ENCODE measurements at regions not wholly inside any gene's neighbourhood (a gene's known extent, or its start where the extent isn't known, plus 50 kb on each side); places are given as distances from the start of the nearest gene placed in this dataset.
"Not testable (repeated sequence)": the region's sequence is repeated elsewhere in the genome, so short reads cannot be mapped to it uniquely, and the experiment has no call there.

GRCh38 chr7:97377713-97378112, 260.2 kb downstream of the SDHAF3 start:
- DNase-seq (ENCODE audit: low spot score) = no peak

- no peak for DNase-seq (ENCODE audit: low spot score)
Observed at GRCh38 chr7:97381815-97382554, 264.5 kb downstream of the SDHAF3 start.

GRCh38 chr7:97390052-97390451, 272.6 kb downstream of the SDHAF3 start:
- DNase-seq (ENCODE audit: low spot score) = no peak

- DNase-seq (ENCODE audit: low spot score) = no peak
Observed at GRCh38 chr7:97390915-97391593, 273.6 kb downstream of the SDHAF3 start.

- no peak for DNase-seq (ENCODE audit: low spot score)
Observed at GRCh38 chr7:97401398-97401797, 283.9 kb downstream of the SDHAF3 start.

- no peak for DNase-seq (ENCODE audit: low spot score)
Observed at GRCh38 chr7:97405835-97406234, 288.3 kb downstream of the SDHAF3 start.

GRCh38 chr7:97407106-97407505, 289.6 kb downstream of the SDHAF3 start:
- DNase-seq (ENCODE audit: low spot score) = no peak

- DNase-seq (ENCODE audit: low spot score) = no peak
Observed at GRCh38 chr7:97409346-97409745, 291.8 kb downstream of the SDHAF3 start.

- DNase-seq (ENCODE audit: low spot score) = no peak
Observed at GRCh38 chr7:97418312-97418711, 300.8 kb downstream of the SDHAF3 start.

- DNase-seq (ENCODE audit: low spot score) = no peak
Observed at GRCh38 chr7:97419898-97420297, 302.4 kb downstream of the SDHAF3 start.

- DNase-seq (ENCODE audit: low spot score) = no peak
Observed at GRCh38 chr7:97421307-97421930, 303.9 kb downstream of the SDHAF3 start.

- no peak for DNase-seq (ENCODE audit: low spot score)
Observed at GRCh38 chr7:97422046-97422445, 304.5 kb downstream of the SDHAF3 start.

- DNase-seq (ENCODE audit: low spot score) = no peak
Observed at GRCh38 chr7:97430006-97430405, 301.9 kb upstream of the TAC1 start.

- no peak for DNase-seq (ENCODE audit: low spot score)
Observed at GRCh38 chr7:97439637-97440214, 292.2 kb upstream of the TAC1 start.

GRCh38 chr7:97446361-97446760, 285.5 kb upstream of the TAC1 start:
- DNase-seq (ENCODE audit: low spot score) = no peak

- DNase-seq (ENCODE audit: low spot score) = not testable (repeated sequence)
Observed at GRCh38 chr7:97449448-97449847, 282.4 kb upstream of the TAC1 start.

GRCh38 chr7:97450516-97450915, 281.4 kb upstream of the TAC1 start:
- no peak for DNase-seq (ENCODE audit: low spot score)

- no peak for DNase-seq (ENCODE audit: low spot score)
Observed at GRCh38 chr7:97454636-97455035, 277.2 kb upstream of the TAC1 start.

- no peak for DNase-seq (ENCODE audit: low spot score)
Observed at GRCh38 chr7:97457054-97457453, 274.8 kb upstream of the TAC1 start.

GRCh38 chr7:97460433-97460832, 271.5 kb upstream of the TAC1 start:
- DNase-seq (ENCODE audit: low spot score) = no peak

- DNase-seq (ENCODE audit: low spot score) = no peak
Observed at GRCh38 chr7:97461596-97461995, 270.3 kb upstream of the TAC1 start.

- DNase-seq (ENCODE audit: low spot score) = no peak
Observed at GRCh38 chr7:97466071-97466470, 265.8 kb upstream of the TAC1 start.
